Raji (cell line): ENCODE measurements at regions not wholly inside any gene's neighbourhood (a gene's known extent, or its start where the extent isn't known, plus 50 kb on each side); places are given as distances from the start of the nearest gene placed in this dataset.

Experiments
- POLR2A ChIP-seq: IDR thresholded peaks from 2 replicates; pipeline ENCODE4 v1.6.1; 2011; ENCODE audit warnings: low read depth, low read length, control low read depth; ENCODE audit not compliant: insufficient read depth

DNA sequence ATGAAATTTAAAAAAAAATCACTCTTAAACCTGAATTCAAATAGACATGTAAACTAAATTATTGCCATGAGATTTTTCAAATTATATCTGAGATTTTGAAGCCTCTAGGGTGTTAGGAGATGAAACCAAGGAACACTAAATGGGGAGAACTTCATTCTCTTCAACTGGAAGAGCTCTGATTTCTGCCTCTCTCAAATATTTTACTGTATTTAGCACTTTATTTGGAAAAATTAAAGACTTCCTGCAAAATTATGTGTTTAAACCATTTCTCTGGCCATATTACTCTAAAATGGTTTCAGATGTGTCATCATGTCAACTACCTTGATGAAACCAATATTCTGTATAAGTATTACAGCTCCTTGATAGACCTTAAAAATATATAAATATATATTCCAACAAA lies 1571.6 kb upstream of the PRR20A start:
- no peak for TF ChIP-seq POLR2A

DNA sequence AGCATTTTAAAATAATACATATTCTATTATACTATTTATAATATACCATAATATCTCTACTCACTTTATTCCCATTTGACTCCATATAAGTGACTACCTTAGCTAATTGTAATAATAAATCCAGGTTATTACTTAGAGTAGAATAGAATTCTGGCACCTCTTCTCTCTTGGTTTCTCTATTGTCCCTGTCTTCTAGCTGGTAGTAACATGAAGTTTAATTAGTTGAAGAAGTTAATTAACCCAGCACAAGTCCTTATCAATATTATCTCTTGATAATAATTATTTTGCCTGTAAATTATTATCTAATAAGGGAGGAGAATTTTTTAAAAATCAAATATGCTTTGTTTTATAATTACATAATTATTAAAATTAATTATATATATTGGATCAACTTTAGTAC lies 1571.2 kb upstream of the PRR20A start:
- TF ChIP-seq POLR2A = no peak

GRCh38 chr13:55570371-55570770 lies 1570.3 kb upstream of the PRR20A start:
- TF ChIP-seq POLR2A = no peak

DNA sequence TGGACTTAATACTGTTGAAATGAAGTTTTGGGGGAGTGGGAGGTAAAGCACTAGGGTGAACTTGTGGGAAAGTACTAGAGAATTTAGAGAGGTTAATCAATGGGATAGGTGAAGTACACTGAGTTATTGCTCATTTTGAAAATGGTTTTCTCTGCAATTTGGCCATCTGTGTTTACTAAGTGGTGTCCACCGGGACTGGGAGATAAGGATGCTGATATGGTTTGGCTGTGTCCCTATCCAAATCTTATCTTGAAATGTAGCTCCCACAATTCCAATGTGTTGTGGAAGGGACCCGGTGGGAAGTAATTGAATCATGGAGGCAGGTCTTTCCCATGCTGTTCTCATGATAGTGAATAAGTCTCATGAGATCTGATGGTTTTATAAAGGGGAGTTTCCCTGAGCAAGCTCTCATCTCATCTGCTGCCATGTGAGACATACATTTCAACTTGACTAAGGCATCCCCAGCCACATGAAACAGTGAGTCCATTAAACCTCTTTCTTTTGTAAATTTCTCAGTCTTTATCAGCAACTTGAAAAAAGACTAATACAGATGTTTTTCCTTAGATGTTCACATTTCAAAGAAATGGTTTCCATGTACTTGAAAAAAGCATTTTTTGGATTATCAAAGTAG lies 1569.4 kb upstream of the PRR20A start:
- TF ChIP-seq POLR2A = no peak

DNA sequence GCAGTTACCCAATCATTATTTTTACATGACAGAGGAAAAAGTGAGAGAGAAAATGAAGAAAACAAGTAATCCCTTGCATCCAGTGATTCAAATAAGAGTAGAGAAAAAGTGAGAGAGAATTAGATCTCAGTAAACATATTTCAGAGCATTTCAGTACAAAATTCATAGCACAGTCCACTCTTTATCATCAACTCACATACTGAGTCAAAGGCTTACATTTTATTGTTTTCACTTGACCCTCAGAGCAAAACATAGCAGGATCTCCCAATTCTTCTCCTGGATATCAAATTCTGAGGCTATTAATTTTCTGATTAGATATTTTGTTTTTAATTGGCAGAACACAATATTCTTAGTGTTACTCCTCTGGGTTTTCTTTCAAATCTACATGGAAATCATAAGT lies 1568.3 kb upstream of the PRR20A start:
- TF ChIP-seq POLR2A = no peak

DNA sequence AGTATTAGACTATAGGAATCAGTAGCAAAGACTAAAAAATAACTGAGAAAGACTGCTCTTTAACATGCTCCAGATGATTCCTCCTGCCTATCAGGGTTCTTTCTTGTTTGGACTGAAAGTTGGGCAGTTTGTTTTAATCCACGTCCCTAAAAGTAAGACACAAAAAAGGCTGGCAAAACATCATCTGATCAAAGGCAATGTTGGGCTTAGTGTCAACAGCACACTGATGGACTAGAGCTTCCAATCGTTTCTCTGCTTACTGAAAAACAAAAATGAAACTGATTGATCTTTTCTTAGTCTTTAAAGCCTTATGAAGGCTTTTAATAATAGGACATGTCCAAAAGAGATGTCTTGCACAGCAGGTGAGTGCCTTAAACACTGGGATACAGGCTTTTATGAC lies 1567.9 kb upstream of the PRR20A start:
- no peak for TF ChIP-seq POLR2A

- no peak for TF ChIP-seq POLR2A
Observed at GRCh38 chr13:55573565-55573964, 1567.2 kb upstream of the PRR20A start.

- no peak for TF ChIP-seq POLR2A
Observed at GRCh38 chr13:55576389-55576788, 1564.3 kb upstream of the PRR20A start.

DNA sequence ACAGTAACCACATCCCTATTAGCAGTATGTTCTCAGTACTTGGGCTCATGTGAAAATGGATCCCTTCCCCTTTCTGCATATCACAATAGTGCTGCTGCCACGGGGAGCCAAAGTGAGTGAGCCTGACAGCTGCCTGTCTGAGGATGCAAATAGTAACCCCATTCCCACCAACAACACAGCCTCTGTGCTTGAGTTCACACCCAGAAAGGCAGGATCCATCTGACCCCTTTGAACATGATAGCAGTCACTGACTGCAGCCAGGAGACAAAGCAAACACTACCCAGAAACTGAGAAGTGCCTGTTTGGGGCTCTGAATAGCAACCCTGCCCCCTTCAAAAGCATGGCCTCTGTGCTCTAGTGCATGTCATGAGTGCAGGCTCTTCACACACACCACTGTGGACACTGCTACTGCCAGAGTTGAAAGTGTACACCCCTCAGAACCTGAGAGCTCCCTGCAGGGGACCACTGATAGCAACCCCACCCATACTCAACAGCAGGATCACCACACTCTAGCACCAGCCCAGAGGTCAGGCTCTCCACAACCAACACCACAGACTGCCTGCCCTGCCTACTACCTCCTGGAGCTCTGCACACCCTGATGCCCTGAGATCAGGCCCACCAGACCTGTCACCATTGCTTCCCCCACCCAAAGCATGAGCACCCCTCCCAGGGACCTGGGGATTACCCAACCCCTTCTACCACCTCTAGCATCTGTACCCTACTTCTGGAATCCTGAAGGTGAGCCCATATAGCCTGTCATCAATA lies 1563.5 kb upstream of the PRR20A start:
- TF ChIP-seq POLR2A = no peak

- TF ChIP-seq POLR2A = no peak
Observed at GRCh38 chr13:55577847-55578210, 1562.9 kb upstream of the PRR20A start.

DNA sequence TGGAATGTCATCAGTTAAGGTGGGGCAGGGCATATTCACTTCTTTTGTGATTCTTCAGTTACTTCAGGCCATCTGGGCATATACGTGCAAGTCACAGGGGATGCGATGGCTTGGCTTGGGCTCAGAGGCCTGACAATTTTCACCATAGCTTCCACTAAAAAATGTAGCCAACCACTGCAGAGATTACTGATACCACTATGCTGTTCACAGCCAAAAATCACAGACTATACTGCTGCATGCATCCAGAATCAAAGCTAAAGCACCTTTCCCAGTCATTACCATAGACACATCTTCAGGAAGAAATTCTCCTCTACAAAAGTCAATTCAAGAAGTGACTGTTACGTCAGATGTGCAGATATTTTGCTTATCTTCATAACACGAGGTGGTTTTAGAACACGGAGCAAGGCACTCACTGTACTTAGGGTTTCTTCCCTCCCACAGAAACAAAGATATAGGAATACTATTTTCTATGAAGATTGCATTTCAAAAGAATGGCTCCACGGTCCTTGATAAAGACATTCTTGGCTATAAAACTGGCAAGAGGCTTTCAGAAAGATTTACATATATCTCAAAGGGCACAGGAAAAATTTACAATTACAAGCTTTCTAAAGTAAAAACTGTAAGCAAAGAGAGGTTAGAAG lies 1556.6 kb upstream of the PRR20A start:
- no peak for TF ChIP-seq POLR2A

- TF ChIP-seq POLR2A = no peak
Observed at GRCh38 chr13:55602784-55603183, 1537.9 kb upstream of the PRR20A start.

- TF ChIP-seq POLR2A = no peak
Observed at GRCh38 chr13:55606045-55606665, 1534.6 kb upstream of the PRR20A start.

DNA sequence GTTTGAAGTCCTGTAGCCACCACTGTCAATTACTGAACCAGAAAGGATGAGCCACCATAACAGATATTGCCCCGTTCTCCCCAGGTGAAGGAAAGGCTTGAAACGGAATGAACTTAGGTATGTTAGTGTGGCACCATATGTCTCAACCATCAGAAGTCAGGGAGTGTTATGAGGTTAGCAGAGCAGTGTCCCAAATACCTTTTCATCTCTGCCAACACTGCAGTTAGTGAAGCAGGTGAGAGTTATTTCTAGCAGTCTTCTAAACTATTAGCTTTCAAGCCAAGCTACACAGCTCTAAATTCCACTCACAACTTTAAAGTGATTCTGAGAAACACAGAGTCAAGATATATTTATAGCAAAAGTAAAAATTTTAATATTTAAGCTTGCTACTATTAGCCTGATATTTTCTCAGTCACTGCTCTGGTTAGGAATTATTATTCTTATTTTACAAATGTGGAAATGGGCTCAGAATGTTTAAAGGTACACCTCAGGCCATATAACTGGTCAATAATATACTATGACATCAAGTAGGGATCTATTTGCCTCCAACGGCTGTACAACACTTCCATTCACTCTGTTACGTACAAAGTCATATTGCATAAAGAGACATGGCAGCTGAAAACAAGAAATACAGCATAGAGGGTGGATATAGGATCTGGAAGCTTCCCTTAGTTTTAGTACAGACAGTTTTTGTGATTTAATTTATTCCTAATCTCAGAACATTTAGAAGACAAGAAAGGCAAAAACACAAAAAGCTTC lies 1527.1 kb upstream of the PRR20A start:
- TF ChIP-seq POLR2A = no peak

- TF ChIP-seq POLR2A = no peak
Observed at GRCh38 chr13:55615081-55615480, 1525.6 kb upstream of the PRR20A start.
